IPS-15b (cell line): ENCODE measurements at regions not wholly inside any gene's neighbourhood (a gene's known extent, or its start where the extent isn't known, plus 50 kb on each side); places are given as distances from the start of the nearest gene placed in this dataset.
A peak's percentile ranks its signal among the peaks of the same experiment; 100 is the strongest.

Experiments used
- H3K27me3 ChIP-seq: one replicate; pipeline ENCODE4 v1.6.1; 2013; ENCODE audit warnings: low read length; ENCODE audit not compliant: control insufficient read depth, insufficient read depth
- H3K36me3 ChIP-seq: one replicate; pipeline ENCODE4 v1.6.1; 2013; ENCODE audit warnings: low read length; ENCODE audit not compliant: control insufficient read depth, insufficient read depth
- H3K4me1 ChIP-seq: one replicate; pipeline ENCODE4 v1.6.1; 2013; ENCODE audit warnings: mild to moderate bottlenecking, low read length; ENCODE audit not compliant: control insufficient read depth, insufficient read depth
- H3K4me3 ChIP-seq: one replicate; pipeline ENCODE4 v1.5.1; 2013; ENCODE audit warnings: low read depth, low read length
- H3K9ac ChIP-seq: one replicate; pipeline ENCODE4 v1.6.1; 2013; ENCODE audit warnings: low read depth, mild to moderate bottlenecking, low read length
- H3K9me3 ChIP-seq: one replicate; pipeline ENCODE4 v1.6.1; 2013; ENCODE audit warnings: mild to moderate bottlenecking, low read length; ENCODE audit not compliant: control insufficient read depth, insufficient read depth

- no peaks in the 10 kb centered on the region for H3K9me3 ChIP-seq
- H3K4me3 ChIP-seq, result no peak overlapping the region
- no peaks in the 10 kb centered on the region for H3K4me1 ChIP-seq
- H3K9ac ChIP-seq, result no peak overlapping the region
- no peaks in the 10 kb centered on the region for H3K27me3 ChIP-seq
- H3K36me3 ChIP-seq, result no peaks in the 10 kb centered on the region
Measured at GRCh38 chr11:96447208-96448110, 57.6 kb downstream of the JRKL start.

- Histone ChIP-seq H3K9me3 (no peaks in the 10 kb centered on the region), H3K27me3 (no peaks in the 10 kb centered on the region), H3K9ac (no peak overlapping the region), H3K36me3 (no peaks in the 10 kb centered on the region), H3K4me3 (no peak overlapping the region), H3K4me1 (no peaks in the 10 kb centered on the region)
Measured at GRCh38 chr11:96448225-96448624, 58.4 kb downstream of the JRKL start.

GRCh38 chr11:96456111-96456510 lies 66.3 kb downstream of the JRKL start:
- Histone ChIP-seq H3K4me3 (no peak overlapping the region), H3K9me3 (no peaks in the 10 kb centered on the region), H3K4me1 (peaks cover 6% of the 10 kb centered on the region), H3K36me3 (no peaks in the 10 kb centered on the region), H3K27me3 (no peaks in the 10 kb centered on the region), H3K9ac (no peak overlapping the region)

- Histone ChIP-seq H3K4me1 (peaks cover 12% of the 10 kb centered on the region), H3K4me3 (no peak overlapping the region), H3K27me3 (no peaks in the 10 kb centered on the region), H3K9me3 (no peaks in the 10 kb centered on the region), H3K9ac (no peak overlapping the region), H3K36me3 (no peaks in the 10 kb centered on the region)
Measured at GRCh38 chr11:96459751-96460150, 69.9 kb downstream of the JRKL start.

- Histone ChIP-seq H3K4me1 (peaks cover 11% of the 10 kb centered on the region), H3K36me3 (no peaks in the 10 kb centered on the region), H3K27me3 (no peaks in the 10 kb centered on the region), H3K9me3 (no peaks in the 10 kb centered on the region), H3K4me3 (no peak overlapping the region), H3K9ac (no peak overlapping the region)
Measured at GRCh38 chr11:96461871-96462270, 72.1 kb downstream of the JRKL start.

GRCh38 chr11:96464700-96465307 lies 75.0 kb downstream of the JRKL start:
- Histone ChIP-seq H3K9ac (no peak overlapping the region), H3K9me3 (no peaks in the 10 kb centered on the region), H3K27me3 (no peaks in the 10 kb centered on the region), H3K4me3 (peak overlapping the region; percentile 18), H3K36me3 (no peaks in the 10 kb centered on the region), H3K4me1 (peaks cover 10% of the 10 kb centered on the region)

- no peaks in the 10 kb centered on the region for H3K27me3 ChIP-seq
- no peaks in the 10 kb centered on the region for H3K9me3 ChIP-seq
- no peak overlapping the region for H3K4me3 ChIP-seq
- no peaks in the 10 kb centered on the region for H3K36me3 ChIP-seq
- peaks cover 10% of the 10 kb centered on the region for H3K4me1 ChIP-seq
- H3K9ac ChIP-seq, result no peak overlapping the region
Measured at GRCh38 chr11:96465512-96465911, 75.7 kb downstream of the JRKL start.

GRCh38 chr11:96466607-96467006 lies 76.8 kb downstream of the JRKL start:
- Histone ChIP-seq H3K27me3 (no peaks in the 10 kb centered on the region), H3K4me3 (no peak overlapping the region), H3K9ac (no peak overlapping the region), H3K4me1 (peaks cover 10% of the 10 kb centered on the region), H3K9me3 (no peaks in the 10 kb centered on the region), H3K36me3 (no peaks in the 10 kb centered on the region)

- Histone ChIP-seq H3K4me1 (peaks cover 4% of the 10 kb centered on the region), H3K27me3 (no peaks in the 10 kb centered on the region), H3K4me3 (no peak overlapping the region), H3K9me3 (no peaks in the 10 kb centered on the region), H3K9ac (no peak overlapping the region), H3K36me3 (no peaks in the 10 kb centered on the region)
Measured at GRCh38 chr11:96469776-96470175, 80.0 kb downstream of the JRKL start.

GRCh38 chr11:96470521-96470920 lies 80.7 kb downstream of the JRKL start:
- Histone ChIP-seq H3K27me3 (no peaks in the 10 kb centered on the region), H3K4me3 (no peak overlapping the region), H3K9ac (no peak overlapping the region), H3K36me3 (no peaks in the 10 kb centered on the region), H3K9me3 (no peaks in the 10 kb centered on the region), H3K4me1 (peaks cover 2% of the 10 kb centered on the region)

- Histone ChIP-seq H3K36me3 (no peaks in the 10 kb centered on the region), H3K4me1 (no peaks in the 10 kb centered on the region), H3K9ac (no peak overlapping the region), H3K9me3 (no peaks in the 10 kb centered on the region), H3K27me3 (no peaks in the 10 kb centered on the region), H3K4me3 (no peak overlapping the region)
Measured at GRCh38 chr11:96472085-96472484, 82.3 kb downstream of the JRKL start.

GRCh38 chr11:96474263-96474662 lies 84.5 kb downstream of the JRKL start:
- no peaks in the 10 kb centered on the region for H3K36me3 ChIP-seq
- no peaks in the 10 kb centered on the region for H3K4me1 ChIP-seq
- no peak overlapping the region for H3K4me3 ChIP-seq
- H3K27me3 ChIP-seq, result no peaks in the 10 kb centered on the region
- H3K9me3 ChIP-seq, result no peaks in the 10 kb centered on the region
- H3K9ac ChIP-seq, result no peak overlapping the region
